ENCODE measurements at regions not wholly inside any gene's neighbourhood (a gene's known extent, or its start where the extent isn't known, plus 50 kb on each side); places are given as distances from the start of the nearest gene placed in this dataset.

DNA sequence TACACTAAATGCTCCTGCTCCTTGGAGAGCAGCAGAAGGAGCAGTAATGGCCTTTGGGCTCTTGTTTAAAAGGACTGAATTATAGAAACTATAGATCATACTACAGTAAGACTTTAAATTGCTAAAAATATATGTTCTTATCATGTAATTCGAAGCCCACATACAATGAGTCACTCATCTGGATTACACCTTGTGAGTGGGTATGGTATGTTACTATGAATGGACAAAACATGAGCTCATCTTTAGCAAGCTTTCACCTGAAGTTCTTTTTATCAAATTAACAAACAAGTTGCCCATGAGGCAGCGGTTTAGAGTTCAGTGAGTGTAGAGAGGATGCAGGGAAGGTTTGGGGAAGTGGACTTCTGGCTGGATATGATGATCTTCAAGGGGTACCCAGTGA, 114.4 kb upstream of the CCN2 start:
- Histone ChIP-seq H3K4me1 (ENCODE audit: control insufficient read depth, extremely low read depth, insufficient read depth, low read length) (peaks cover 26% of the 10 kb centered on the region), H3K36me3 (ENCODE audit: control insufficient read depth in 2 of 2, extremely low read depth in 1 of 2, insufficient read depth in 2 of 2, low read length in 2 of 2) (no peaks in the 10 kb centered on the region), H3K27ac (ENCODE audit: control insufficient read depth, insufficient read depth, low read length) (peak overlapping the region; percentile 34), H4K20me1 (ENCODE audit: control insufficient read depth, extremely low read depth, insufficient read depth, low read length) (no peaks in the 10 kb centered on the region), H3K9me1 (ENCODE audit: control insufficient read depth, extremely low read depth, insufficient read depth, low read length) (no peaks in the 10 kb centered on the region), H3K4me3 (ENCODE audit: control insufficient read depth in 2 of 3, extremely low read depth in 1 of 3, insufficient read depth in 2 of 3, low read depth in 1 of 3, low read length in 3 of 3) (no peak overlapping the region), H3K27me3 (ENCODE audit: control insufficient read depth, extremely low read depth, insufficient read depth, low read length) (no peaks in the 10 kb centered on the region), H3K4me2 (ENCODE audit: control insufficient read depth, extremely low read depth, insufficient read depth, low read depth, low read length) (peak overlapping the region; percentile 30), H3K9ac (ENCODE audit: control insufficient read depth, extremely low read depth, insufficient read depth, low read length) (no peak overlapping the region), H3K79me2 (ENCODE audit: control insufficient read depth, insufficient read depth, low read length) (no peaks in the 10 kb centered on the region), H3K9me3 (ENCODE audit: control insufficient read depth, low read depth, low read length) (no peaks in the 10 kb centered on the region), H2AFZ (ENCODE audit: control insufficient read depth, low read length) (peak overlapping the region; percentile 28)
- dilution Hi-C loops (cut with MboI; ENCODE audit: extremely low pct_ligation_motif_present, low sequenced_read_pairs), result no loop called here
- DNase-seq (ENCODE audit: low read depth, low spot score) (peak; percentile 55), FAIRE-seq (peak; percentile 60)
- TF ChIP-seq, protein P1, sequence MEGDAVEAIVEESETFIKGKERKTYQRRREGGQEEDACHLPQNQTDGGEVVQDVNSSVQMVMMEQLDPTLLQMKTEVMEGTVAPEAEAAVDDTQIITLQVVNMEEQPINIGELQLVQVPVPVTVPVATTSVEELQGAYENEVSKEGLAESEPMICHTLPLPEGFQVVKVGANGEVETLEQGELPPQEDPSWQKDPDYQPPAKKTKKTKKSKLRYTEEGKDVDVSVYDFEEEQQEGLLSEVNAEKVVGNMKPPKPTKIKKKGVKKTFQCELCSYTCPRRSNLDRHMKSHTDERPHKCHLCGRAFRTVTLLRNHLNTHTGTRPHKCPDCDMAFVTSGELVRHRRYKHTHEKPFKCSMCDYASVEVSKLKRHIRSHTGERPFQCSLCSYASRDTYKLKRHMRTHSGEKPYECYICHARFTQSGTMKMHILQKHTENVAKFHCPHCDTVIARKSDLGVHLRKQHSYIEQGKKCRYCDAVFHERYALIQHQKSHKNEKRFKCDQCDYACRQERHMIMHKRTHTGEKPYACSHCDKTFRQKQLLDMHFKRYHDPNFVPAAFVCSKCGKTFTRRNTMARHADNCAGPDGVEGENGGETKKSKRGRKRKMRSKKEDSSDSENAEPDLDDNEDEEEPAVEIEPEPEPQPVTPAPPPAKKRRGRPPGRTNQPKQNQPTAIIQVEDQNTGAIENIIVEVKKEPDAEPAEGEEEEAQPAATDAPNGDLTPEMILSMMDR (optimal IDR thresholded peaks at IDR 0.05 in 1 of 3, IDR thresholded peaks at IDR 0.05 in 1 of 3, conservative IDR thresholded peaks at IDR 0.05 in 1 of 3; ENCODE audit: extremely low read depth in 1 of 3, insufficient read depth in 2 of 3, low read length in 3 of 3), result no peak
- TF ChIP-seq EZH2 (IDR thresholded peaks at IDR 0.05; ENCODE audit: low read length), result no peak

DNA sequence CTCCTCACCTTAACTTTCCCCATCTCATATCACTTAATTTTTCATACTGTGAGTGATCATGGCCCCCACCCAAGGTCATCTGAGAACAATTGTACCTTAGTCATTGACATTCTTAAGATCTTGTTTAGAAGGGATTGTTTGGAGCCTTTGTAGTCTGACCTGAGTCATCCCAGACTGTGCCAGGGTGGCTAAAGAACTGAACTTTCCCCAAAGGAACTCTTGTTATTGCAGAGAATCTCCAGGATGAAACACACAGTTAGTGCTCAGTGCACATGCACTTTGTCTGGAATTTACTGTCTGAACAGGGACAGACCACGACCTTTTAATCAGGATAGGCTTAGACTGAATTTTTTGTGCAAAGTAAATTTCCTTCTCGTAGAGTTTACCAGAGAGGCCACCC, 112.6 kb upstream of the CCN2 start:
- no peak overlapping the region for H3K9ac ChIP-seq (ENCODE audit: control insufficient read depth, extremely low read depth, insufficient read depth, low read length)
- peak; percentile 49 for DNase-seq (ENCODE audit: low read depth, low spot score)
- no peaks in the 10 kb centered on the region for H3K79me2 ChIP-seq (ENCODE audit: control insufficient read depth, insufficient read depth, low read length)
- no peaks in the 10 kb centered on the region for H3K9me1 ChIP-seq (ENCODE audit: control insufficient read depth, extremely low read depth, insufficient read depth, low read length)
- H3K4me3 ChIP-seq (ENCODE audit: control insufficient read depth in 2 of 3, extremely low read depth in 1 of 3, insufficient read depth in 2 of 3, low read depth in 1 of 3, low read length in 3 of 3), result no peak overlapping the region
- peak overlapping the region; percentile 41 for H3K27ac ChIP-seq (ENCODE audit: control insufficient read depth, insufficient read depth, low read length)
- H3K9me3 ChIP-seq (ENCODE audit: control insufficient read depth, low read depth, low read length), result no peaks in the 10 kb centered on the region
- H4K20me1 ChIP-seq (ENCODE audit: control insufficient read depth, extremely low read depth, insufficient read depth, low read length), result no peaks in the 10 kb centered on the region
- peak; percentile 96 for FAIRE-seq
- H3K4me2 ChIP-seq (ENCODE audit: control insufficient read depth, extremely low read depth, insufficient read depth, low read depth, low read length), result peak overlapping the region; percentile 11
- TF ChIP-seq, protein P1 (optimal IDR thresholded peaks at IDR 0.05 in 1 of 3, IDR thresholded peaks at IDR 0.05 in 1 of 3, conservative IDR thresholded peaks at IDR 0.05 in 1 of 3; ENCODE audit: extremely low read depth in 1 of 3, insufficient read depth in 2 of 3, low read length in 3 of 3), result no peak
- no peak for TF ChIP-seq EZH2 (IDR thresholded peaks at IDR 0.05; ENCODE audit: low read length)
- H3K36me3 ChIP-seq (ENCODE audit: control insufficient read depth in 2 of 2, extremely low read depth in 1 of 2, insufficient read depth in 2 of 2, low read length in 2 of 2), result no peaks in the 10 kb centered on the region
- peaks cover 22% of the 10 kb centered on the region for H3K4me1 ChIP-seq (ENCODE audit: control insufficient read depth, extremely low read depth, insufficient read depth, low read length)
- H2AFZ ChIP-seq (ENCODE audit: control insufficient read depth, low read length), result no peak overlapping the region
- no peaks in the 10 kb centered on the region for H3K27me3 ChIP-seq (ENCODE audit: control insufficient read depth, extremely low read depth, insufficient read depth, low read length)
- dilution Hi-C loops (cut with MboI; ENCODE audit: extremely low pct_ligation_motif_present, low sequenced_read_pairs), result no loop called here

All from keratinocyte (primary cell).